ENCODE measurements at regions not wholly inside any gene's neighbourhood (a gene's known extent, or its start where the extent isn't known, plus 50 kb on each side); places are given as distances from the start of the nearest gene placed in this dataset.

DNA sequence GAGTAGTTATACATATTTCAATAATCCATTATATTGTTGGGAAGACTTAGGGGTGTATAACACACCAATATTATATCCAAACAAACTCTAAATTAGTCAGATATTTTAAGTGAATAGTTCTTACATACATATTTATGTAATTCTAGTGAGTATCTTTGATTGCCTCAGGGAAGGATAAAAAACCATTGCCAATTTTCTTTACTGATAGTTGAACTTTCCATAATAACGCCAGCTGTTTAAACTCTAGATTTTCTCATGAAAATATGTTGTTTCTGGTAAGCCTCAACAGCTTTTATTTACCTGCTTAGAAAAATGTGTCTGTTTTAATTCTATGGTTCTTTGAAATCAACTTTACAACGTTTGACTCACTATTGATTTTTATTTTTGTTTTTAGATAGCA is 959.6 kb upstream of the NOVA1 start:
- TF ChIP-seq POLR2A (IDR thresholded peaks at IDR 0.05), result no peak
- TF ChIP-seq, protein P1, sequence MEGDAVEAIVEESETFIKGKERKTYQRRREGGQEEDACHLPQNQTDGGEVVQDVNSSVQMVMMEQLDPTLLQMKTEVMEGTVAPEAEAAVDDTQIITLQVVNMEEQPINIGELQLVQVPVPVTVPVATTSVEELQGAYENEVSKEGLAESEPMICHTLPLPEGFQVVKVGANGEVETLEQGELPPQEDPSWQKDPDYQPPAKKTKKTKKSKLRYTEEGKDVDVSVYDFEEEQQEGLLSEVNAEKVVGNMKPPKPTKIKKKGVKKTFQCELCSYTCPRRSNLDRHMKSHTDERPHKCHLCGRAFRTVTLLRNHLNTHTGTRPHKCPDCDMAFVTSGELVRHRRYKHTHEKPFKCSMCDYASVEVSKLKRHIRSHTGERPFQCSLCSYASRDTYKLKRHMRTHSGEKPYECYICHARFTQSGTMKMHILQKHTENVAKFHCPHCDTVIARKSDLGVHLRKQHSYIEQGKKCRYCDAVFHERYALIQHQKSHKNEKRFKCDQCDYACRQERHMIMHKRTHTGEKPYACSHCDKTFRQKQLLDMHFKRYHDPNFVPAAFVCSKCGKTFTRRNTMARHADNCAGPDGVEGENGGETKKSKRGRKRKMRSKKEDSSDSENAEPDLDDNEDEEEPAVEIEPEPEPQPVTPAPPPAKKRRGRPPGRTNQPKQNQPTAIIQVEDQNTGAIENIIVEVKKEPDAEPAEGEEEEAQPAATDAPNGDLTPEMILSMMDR (IDR thresholded peaks at IDR 0.05), result no peak
- no peak overlapping the region for H3K27ac ChIP-seq
- H3K36me3 ChIP-seq (ENCODE audit: low read depth, missing control alignments), result no peaks in the 10 kb centered on the region
- H3K4me1 ChIP-seq, result no peaks in the 10 kb centered on the region
- H3K9me3 ChIP-seq, result no peaks in the 10 kb centered on the region
- no peaks in the 10 kb centered on the region for H3K27me3 ChIP-seq
- no peak for DNase-seq
- H3K4me3 ChIP-seq, result no peak overlapping the region
- intact Hi-C loops (cut with DNase I; ENCODE audit: low total_unique reads), result no loop called here
- 65 to 72% methylated on average over 2 of the region's 2 CpGs for WGBS, 2 donors

DNA sequence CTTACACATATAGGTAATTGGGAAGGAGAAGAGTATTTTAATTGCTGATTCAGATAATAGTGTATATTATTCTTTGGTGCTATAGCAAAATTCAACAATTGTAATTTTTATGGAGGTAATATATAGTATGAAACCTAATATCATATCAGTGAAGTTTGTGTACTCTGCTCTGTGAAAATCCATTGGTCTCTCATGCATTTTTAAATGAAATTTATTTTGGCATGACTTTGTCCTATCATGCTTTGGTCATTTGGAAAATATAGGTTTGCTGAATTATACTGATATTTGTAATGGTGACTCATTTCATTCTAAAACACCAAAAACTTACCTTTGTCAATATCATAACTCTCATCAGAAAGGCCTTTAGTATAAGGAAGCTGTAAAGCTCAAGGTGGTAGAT is 962.0 kb upstream of the NOVA1 start:
- DNase-seq, result no peak
- H3K4me3 ChIP-seq, result no peak overlapping the region
- H3K4me1 ChIP-seq, result no peaks in the 10 kb centered on the region
- H3K36me3 ChIP-seq (ENCODE audit: low read depth, missing control alignments), result no peaks in the 10 kb centered on the region
- no peaks in the 10 kb centered on the region for H3K9me3 ChIP-seq
- H3K27ac ChIP-seq, result no peak overlapping the region
- no peaks in the 10 kb centered on the region for H3K27me3 ChIP-seq
- intact Hi-C loops (cut with DNase I; ENCODE audit: low total_unique reads), result no loop called here
- TF ChIP-seq, protein P1 (IDR thresholded peaks at IDR 0.05), result no peak
- TF ChIP-seq POLR2A (IDR thresholded peaks at IDR 0.05), result no peak

GRCh38 chr14:27566843-27567382 is 969.1 kb upstream of the NOVA1 start:
- 62 to 77% methylated on average over 1 of the region's 1 CpG for WGBS, 2 donors
- DNase-seq, result no peak
- Histone ChIP-seq H3K27me3 (no peaks in the 10 kb centered on the region), H3K4me1 (no peaks in the 10 kb centered on the region), H3K9me3 (no peaks in the 10 kb centered on the region), H3K27ac (no peak overlapping the region), H3K36me3 (ENCODE audit: low read depth, missing control alignments) (no peaks in the 10 kb centered on the region), H3K4me3 (no peak overlapping the region)
- intact Hi-C loops (cut with DNase I; ENCODE audit: low total_unique reads), result no loop called here
- TF ChIP-seq POLR2A (IDR thresholded peaks at IDR 0.05), result no peak
- TF ChIP-seq, protein P1 (IDR thresholded peaks at IDR 0.05), result no peak

GRCh38 chr14:27573018-27573417 is 975.2 kb upstream of the NOVA1 start:
- TF ChIP-seq, protein P1 (IDR thresholded peaks at IDR 0.05), result no peak
- TF ChIP-seq POLR2A (IDR thresholded peaks at IDR 0.05), result no peak
- Histone ChIP-seq H3K4me1 (no peaks in the 10 kb centered on the region), H3K27ac (no peak overlapping the region), H3K9me3 (no peaks in the 10 kb centered on the region), H3K36me3 (ENCODE audit: low read depth, missing control alignments) (no peaks in the 10 kb centered on the region), H3K4me3 (no peak overlapping the region), H3K27me3 (no peaks in the 10 kb centered on the region)
- DNase-seq, result no peak
- 100% methylated on average over 1 to 2 of the region's 2 CpGs for WGBS, 2 donors
- intact Hi-C loops (cut with DNase I; ENCODE audit: low total_unique reads), result no loop called here

- no peak overlapping the region for H3K27ac ChIP-seq
- H3K36me3 ChIP-seq (ENCODE audit: low read depth, missing control alignments), result no peaks in the 10 kb centered on the region
- H3K27me3 ChIP-seq, result no peaks in the 10 kb centered on the region
- no peak overlapping the region for H3K4me3 ChIP-seq
- 63 to 72% methylated on average over 3 of the region's 3 CpGs for WGBS, 2 donors
- no peak for DNase-seq
- no peaks in the 10 kb centered on the region for H3K4me1 ChIP-seq
- TF ChIP-seq, protein P1 (IDR thresholded peaks at IDR 0.05), result peak in 1 of 3 experiments; percentile 26
- TF ChIP-seq POLR2A (IDR thresholded peaks at IDR 0.05), result no peak
- no peaks in the 10 kb centered on the region for H3K9me3 ChIP-seq
- intact Hi-C loops (cut with DNase I; ENCODE audit: low total_unique reads), result no loop called here
Observed at GRCh38 chr14:27587103-27587502, 989.3 kb upstream of the NOVA1 start.
